T-cell (primary cell): ENCODE measurements at regions not wholly inside any gene's neighbourhood (a gene's known extent, or its start where the extent isn't known, plus 50 kb on each side); places are given as distances from the start of the nearest gene placed in this dataset.
"Not testable (repeated sequence)": the region's sequence is repeated elsewhere in the genome, so short reads cannot be mapped to it uniquely, and the experiment has no call there.

Source experiments
- ATAC-seq, 4 experiments: fragments of 200-7000 bp in 3 of 4; fragments of 150-1000 bp in 1 of 4; cut with Tn5 transposase; replicated peaks in 1 of 4; 1 replicate in 3 of 4; 2 replicates in 1 of 4; pipeline ENCODE4 v1.10.0; 2021; ENCODE audit warnings: moderate library complexity in 3 of 4, mild to moderate bottlenecking in 2 of 4, moderate number of reproducible peaks in 1 of 4
- CTCF ChIA-PET, 2 donors: fragments of 300-600 bp; sonication (Branson Sonifier 250); formaldehyde crosslinking; loops; one replicate each; lab custom pipeline; 2022; ENCODE audit warnings: antibody characterized with exemption in 2 of 2; lab: Charles Lee
- POLR2A ChIA-PET, 2 donors: fragments of 300-600 bp; sonication (Branson Sonifier 250); formaldehyde crosslinking; loops; one replicate each; lab custom pipeline; 2022; ENCODE audit warnings: antibody characterized with exemption in 2 of 2; lab: Charles Lee
- DNase-seq, 35 experiments: peaks; one replicate each; pipeline versions ENCODE4 v3.0.0 to v3.0.0-alpha.2; 2013 to 2023
- H3K27ac ChIP-seq: one replicate; pipeline ENCODE4 v1.5.1; 2013; ENCODE audit warnings: low read length
- H3K27me3 ChIP-seq, 2 experiments: replicated peaks in 1 of 2; 1 replicate in 1 of 2; 2 replicates in 1 of 2; pipeline versions ENCODE4 v1.6.1 to v1.7.0; 2013; ENCODE audit warnings: low read length in 1 of 2, mixed read lengths in 1 of 2; ENCODE audit not compliant: control insufficient read depth in 2 of 2, insufficient read depth in 2 of 2; ENCODE audit errors: extremely low read depth in 1 of 2
- H3K36me3 ChIP-seq, 2 donors: 1 replicate in 1 of 2; 2 replicates in 1 of 2; pipeline versions ENCODE4 v1.6.1 to v1.7.0; 2013; ENCODE audit warnings: low read length in 1 of 2; ENCODE audit not compliant: control insufficient read depth in 2 of 2, insufficient read depth in 1 of 2; ENCODE audit errors: extremely low read depth in 1 of 2
- H3K4me1 ChIP-seq, 2 experiments: 1 replicate in 1 of 2; 2 replicates in 1 of 2; pipeline versions ENCODE4 v1.6.1 to v1.7.0; 2013; ENCODE audit warnings: low read length in 2 of 2, mixed read lengths in 1 of 2; ENCODE audit not compliant: insufficient read depth in 2 of 2, control insufficient read depth in 1 of 2; ENCODE audit errors: extremely low read depth in 1 of 2
- H3K4me3 ChIP-seq, 2 donors: 1 replicate in 1 of 2; 2 replicates in 1 of 2; pipeline versions ENCODE4 v1.5.1 to v1.7.0; 2013; ENCODE audit warnings: mild to moderate bottlenecking in 2 of 2, low read length in 1 of 2, moderate library complexity in 1 of 2; ENCODE audit not compliant: control insufficient read depth in 1 of 2; ENCODE audit errors: extremely low read depth in 1 of 2
- H3K9me3 ChIP-seq: 2 replicates; pipeline ENCODE4 v1.7.0; 2013
- H3K27ac Mint-ChIP-seq, 2 donors: one replicate each; pipeline ENCODE4 v1.8.0; 2020 to 2021; ENCODE audit warnings: mild to moderate bottlenecking in 2 of 2, mixed read lengths in 2 of 2
- H3K27me3 Mint-ChIP-seq, 2 donors: one replicate each; pipeline ENCODE4 v1.8.0; 2021 to 2022; ENCODE audit warnings: mixed read lengths in 2 of 2
- H3K36me3 Mint-ChIP-seq: one replicate; pipeline ENCODE4 v1.8.0; 2021; ENCODE audit warnings: mixed read lengths
- H3K4me1 Mint-ChIP-seq, 3 donors: one replicate each; pipeline ENCODE4 v1.8.0; 2020 to 2022; ENCODE audit warnings: mixed read lengths in 3 of 3, mild to moderate bottlenecking in 1 of 3
- H3K4me3 Mint-ChIP-seq, 3 donors: one replicate each; pipeline ENCODE4 v1.8.0; 2020 to 2022; ENCODE audit warnings: mild to moderate bottlenecking in 3 of 3, mixed read lengths in 3 of 3, moderate library complexity in 3 of 3
- H3K9me3 Mint-ChIP-seq, 3 donors: one replicate each; pipeline ENCODE4 v1.8.0; 2020 to 2022; ENCODE audit warnings: mixed read lengths in 3 of 3
- WGBS: methylation state at CpG from one replicate; pipeline ENCODE4 v1.1.5; 2013; ENCODE audit warnings: missing lambda C conversion rate; ENCODE audit not compliant: insufficient coverage; 5-methylcytosine and 5-hydroxymethylcytosine counted together

GRCh38 chr17:16865704-16866103 lies 106.2 kb downstream of the TNFRSF13B start:
- CTCF ChIA-PET, H3K9me3 Mint-ChIP-seq, POLR2A ChIA-PET, H3K4me3 ChIP-seq, H3K36me3 ChIP-seq, H3K27me3 Mint-ChIP-seq, H3K4me1 ChIP-seq, H3K36me3 Mint-ChIP-seq, H3K27me3 ChIP-seq, H3K27ac ChIP-seq, H3K4me3 Mint-ChIP-seq, DNase-seq, H3K9me3 ChIP-seq, ATAC-seq, H3K4me1 Mint-ChIP-seq, H3K27ac Mint-ChIP-seq: not testable (repeated sequence)
- no CpG with 5 or more reads among the region's 8 CpGs for WGBS

DNA sequence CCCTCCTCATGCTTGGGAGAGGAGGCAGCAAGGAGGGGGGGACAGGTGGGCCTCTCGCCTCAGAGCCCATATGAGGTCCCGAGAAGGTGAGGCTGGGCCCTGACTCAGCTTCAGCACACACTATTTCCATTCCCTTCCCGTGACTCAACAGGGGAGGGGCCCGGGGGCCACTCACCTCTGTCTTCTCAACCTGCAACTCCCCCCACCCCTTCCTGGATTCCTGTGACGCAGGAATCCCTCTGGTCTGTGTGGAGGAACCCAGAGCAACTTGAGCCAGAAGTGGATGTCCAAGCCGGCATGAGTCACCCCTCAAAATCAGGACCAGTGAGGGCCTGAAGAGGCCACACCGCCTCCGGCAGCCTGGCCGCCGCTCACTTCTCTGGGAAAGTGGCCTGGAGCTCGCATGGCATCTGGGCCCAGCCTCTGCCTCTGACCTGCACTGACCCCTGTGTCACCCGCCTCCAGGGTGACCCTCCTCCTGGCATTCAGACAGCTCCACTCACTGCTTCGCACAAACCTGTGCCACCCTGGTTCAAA lies 106.8 kb downstream of the TNFRSF13B start:
- CTCF ChIA-PET, H3K4me1 Mint-ChIP-seq, H3K4me3 ChIP-seq, H3K27ac ChIP-seq, H3K27ac Mint-ChIP-seq, H3K9me3 ChIP-seq, DNase-seq, H3K4me1 ChIP-seq, H3K36me3 ChIP-seq, H3K27me3 Mint-ChIP-seq, ATAC-seq, H3K4me3 Mint-ChIP-seq, H3K27me3 ChIP-seq, POLR2A ChIA-PET, H3K36me3 Mint-ChIP-seq, H3K9me3 Mint-ChIP-seq: not testable (repeated sequence)
- 80% methylated on average over 2 of the region's 13 CpGs for WGBS

DNA sequence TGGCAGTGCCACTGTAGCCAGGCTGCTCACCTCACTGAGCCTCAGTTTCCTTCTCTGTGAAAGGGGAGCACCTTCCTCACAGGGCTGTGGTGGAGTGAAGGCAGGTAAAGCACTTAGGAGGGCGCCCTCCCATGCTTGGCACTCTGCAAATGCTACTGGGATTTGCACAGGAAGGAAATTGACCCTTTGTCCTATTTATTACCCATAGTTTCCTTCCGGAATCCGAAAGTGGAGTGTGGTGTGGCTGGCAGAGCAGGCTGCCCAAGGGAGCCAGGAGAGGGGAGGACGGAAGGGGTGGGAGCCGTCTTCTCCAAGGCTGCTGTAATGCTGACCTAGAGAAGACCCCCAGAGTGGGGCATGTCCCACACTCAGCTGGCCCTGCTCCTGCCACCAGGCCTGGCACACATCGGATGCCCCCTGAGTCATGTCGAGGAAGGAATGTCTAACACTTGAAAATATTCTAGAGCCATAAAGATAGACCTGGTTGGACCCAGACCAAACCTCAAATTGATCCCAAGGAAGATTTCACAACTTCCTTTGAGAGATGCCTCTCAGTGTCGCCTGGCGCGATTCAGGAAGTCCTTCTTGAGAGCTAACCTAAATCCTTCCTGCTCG lies 107.3 kb downstream of the TNFRSF13B start:
- H3K4me3 Mint-ChIP-seq, H3K9me3 ChIP-seq, H3K9me3 Mint-ChIP-seq, H3K4me1 Mint-ChIP-seq, POLR2A ChIA-PET, CTCF ChIA-PET, H3K27ac Mint-ChIP-seq, H3K36me3 Mint-ChIP-seq, H3K27ac ChIP-seq, H3K4me3 ChIP-seq, H3K4me1 ChIP-seq, H3K27me3 Mint-ChIP-seq, H3K36me3 ChIP-seq, DNase-seq, H3K27me3 ChIP-seq, ATAC-seq: not testable (repeated sequence)
- no CpG with 5 or more reads among the region's 11 CpGs for WGBS

- CTCF ChIA-PET, H3K4me3 ChIP-seq, ATAC-seq, H3K36me3 ChIP-seq, POLR2A ChIA-PET, H3K36me3 Mint-ChIP-seq, H3K27ac Mint-ChIP-seq, H3K27ac ChIP-seq, H3K9me3 ChIP-seq, H3K4me1 ChIP-seq, H3K9me3 Mint-ChIP-seq, H3K27me3 ChIP-seq, DNase-seq, H3K4me1 Mint-ChIP-seq, H3K27me3 Mint-ChIP-seq, H3K4me3 Mint-ChIP-seq: not testable (repeated sequence)
- WGBS: 80% methylated on average over 1 of the region's 8 CpGs
These were observed 110.8 kb downstream of the TNFRSF13B start for GRCh38 chr17:16861152-16861551.

DNA sequence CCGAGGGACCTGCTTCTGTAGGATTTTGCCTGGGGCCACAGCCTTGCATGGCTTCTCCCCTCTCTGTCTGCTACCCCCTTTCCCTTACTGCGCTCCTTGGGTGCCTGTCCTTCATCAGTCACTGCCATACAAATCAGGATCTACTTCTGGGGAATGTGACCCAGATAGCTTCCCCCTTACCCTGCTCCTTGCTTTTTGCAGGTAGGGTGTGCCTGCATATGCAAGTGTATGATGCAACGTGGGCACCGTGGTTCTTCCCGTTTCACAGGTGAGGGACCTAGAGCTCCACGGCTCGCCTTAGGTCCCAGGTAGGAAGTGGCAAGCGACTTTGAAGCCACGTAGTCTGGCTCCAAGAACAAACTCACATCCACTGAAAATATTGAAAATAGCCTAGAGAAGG lies 111.5 kb downstream of the TNFRSF13B start:
- POLR2A ChIA-PET, H3K4me3 Mint-ChIP-seq: not testable (repeated sequence)

DNA sequence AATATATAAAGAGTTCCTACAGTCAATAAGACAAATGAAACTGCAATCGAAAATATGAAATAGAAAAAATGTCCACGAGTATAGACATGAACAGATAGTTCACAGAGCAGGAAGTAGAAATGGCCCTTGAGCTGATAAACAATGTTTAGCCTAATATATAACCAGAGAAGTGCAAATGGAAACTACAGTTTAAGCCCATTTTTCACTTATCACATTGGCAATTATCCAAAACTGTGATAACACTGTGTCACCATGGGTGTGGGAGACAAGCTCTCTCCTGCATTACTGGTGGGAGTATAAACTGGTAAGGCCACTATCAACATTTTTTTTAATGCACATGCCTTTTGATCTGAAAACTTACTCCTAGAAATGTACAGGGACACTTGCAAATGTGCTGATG lies 112.4 kb downstream of the TNFRSF13B start:
- POLR2A ChIA-PET, H3K9me3 Mint-ChIP-seq, H3K4me1 ChIP-seq, H3K27ac Mint-ChIP-seq, H3K27ac ChIP-seq, H3K4me3 Mint-ChIP-seq, H3K36me3 Mint-ChIP-seq, DNase-seq, H3K9me3 ChIP-seq, CTCF ChIA-PET, H3K4me1 Mint-ChIP-seq, H3K27me3 Mint-ChIP-seq, ATAC-seq, H3K27me3 ChIP-seq, H3K4me3 ChIP-seq, H3K36me3 ChIP-seq: not testable (repeated sequence)
- WGBS: no CpG with 5 or more reads among the region's 2 CpGs

More for the DNA sequence above, 111.5 kb downstream of the TNFRSF13B start:
- H3K27ac ChIP-seq, H3K9me3 ChIP-seq, H3K9me3 Mint-ChIP-seq, H3K27me3 Mint-ChIP-seq, H3K27me3 ChIP-seq, H3K36me3 Mint-ChIP-seq, CTCF ChIA-PET, ATAC-seq, H3K4me1 Mint-ChIP-seq, DNase-seq, H3K36me3 ChIP-seq, H3K4me1 ChIP-seq, H3K27ac Mint-ChIP-seq, H3K4me3 ChIP-seq: not testable (repeated sequence)
- WGBS: 82% methylated on average over 2 of the region's 9 CpGs

- H3K9me3 ChIP-seq, ATAC-seq, H3K27me3 ChIP-seq, H3K27me3 Mint-ChIP-seq, H3K4me1 ChIP-seq, H3K4me3 Mint-ChIP-seq, H3K9me3 Mint-ChIP-seq, CTCF ChIA-PET, POLR2A ChIA-PET, H3K4me3 ChIP-seq, H3K36me3 Mint-ChIP-seq, H3K27ac Mint-ChIP-seq, H3K36me3 ChIP-seq, DNase-seq, H3K4me1 Mint-ChIP-seq, H3K27ac ChIP-seq: not testable (repeated sequence)
- WGBS: 70% methylated on average over 6 of the region's 6 CpGs
These were observed 114.2 kb downstream of the TNFRSF13B start for GRCh38 chr17:16857746-16858145.
